HFFc6 (cell line): ENCODE measurements at regions not wholly inside any gene's neighbourhood (a gene's known extent, or its start where the extent isn't known, plus 50 kb on each side); places are given as distances from the start of the nearest gene placed in this dataset.

ENCODE experiments used
- DNase-seq: peaks from one replicate; pipeline ENCODE4 v3.0.0-alpha.2; 2018
- H3K27ac Mint-ChIP-seq: 2 replicates; pipeline ENCODE4 v1.8.0; 2020; ENCODE audit warnings: mild to moderate bottlenecking, mixed read lengths
- H3K27me3 Mint-ChIP-seq: 2 replicates; pipeline ENCODE4 v1.8.0; 2021; ENCODE audit warnings: mild to moderate bottlenecking, moderate library complexity, mixed read lengths; ENCODE audit not compliant: insufficient read depth
- H3K36me3 Mint-ChIP-seq: 2 replicates; pipeline ENCODE4 v1.8.0; 2021; ENCODE audit warnings: low read depth, mixed read lengths
- H3K4me1 Mint-ChIP-seq: 2 replicates; pipeline ENCODE4 v1.8.0; 2020; ENCODE audit warnings: low read depth, mixed read lengths
- H3K4me3 Mint-ChIP-seq: 2 replicates; pipeline ENCODE4 v1.8.0; 2020; ENCODE audit warnings: mild to moderate bottlenecking, moderate library complexity, mixed read lengths
- H3K9me3 Mint-ChIP-seq: 2 replicates; pipeline ENCODE4 v1.8.0; 2020; ENCODE audit warnings: mild to moderate bottlenecking, mixed read lengths
- TF ChIP-seq, protein P1 (sequence below): fragments of 200-600 bp; sonication (generic); IDR thresholded peaks from 2 replicates; pipeline ENCODE4 v1.5.0; 2021; ENCODE audit warnings: antibody characterized with exemption, mild to moderate bottlenecking

DNA sequence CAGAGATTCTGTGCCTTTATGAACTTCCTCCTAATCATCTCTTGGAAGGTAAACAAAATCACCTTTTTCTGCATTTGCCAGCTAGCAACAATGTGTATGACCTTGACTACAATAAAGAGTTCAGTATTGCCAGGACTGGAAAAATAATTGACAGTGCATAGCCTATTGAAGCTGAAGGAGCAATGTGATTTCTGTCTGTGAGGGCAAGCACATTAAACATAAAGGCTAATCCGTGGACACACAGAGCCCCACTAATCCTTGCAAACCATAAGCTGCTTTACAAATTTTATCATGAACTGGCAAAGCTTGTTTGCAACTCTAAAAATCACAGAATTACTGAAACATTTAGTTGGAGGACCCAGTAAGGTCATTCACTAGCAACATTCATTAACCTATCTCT is 563.8 kb downstream of the PYDC2 start:
- TF ChIP-seq, protein P1, sequence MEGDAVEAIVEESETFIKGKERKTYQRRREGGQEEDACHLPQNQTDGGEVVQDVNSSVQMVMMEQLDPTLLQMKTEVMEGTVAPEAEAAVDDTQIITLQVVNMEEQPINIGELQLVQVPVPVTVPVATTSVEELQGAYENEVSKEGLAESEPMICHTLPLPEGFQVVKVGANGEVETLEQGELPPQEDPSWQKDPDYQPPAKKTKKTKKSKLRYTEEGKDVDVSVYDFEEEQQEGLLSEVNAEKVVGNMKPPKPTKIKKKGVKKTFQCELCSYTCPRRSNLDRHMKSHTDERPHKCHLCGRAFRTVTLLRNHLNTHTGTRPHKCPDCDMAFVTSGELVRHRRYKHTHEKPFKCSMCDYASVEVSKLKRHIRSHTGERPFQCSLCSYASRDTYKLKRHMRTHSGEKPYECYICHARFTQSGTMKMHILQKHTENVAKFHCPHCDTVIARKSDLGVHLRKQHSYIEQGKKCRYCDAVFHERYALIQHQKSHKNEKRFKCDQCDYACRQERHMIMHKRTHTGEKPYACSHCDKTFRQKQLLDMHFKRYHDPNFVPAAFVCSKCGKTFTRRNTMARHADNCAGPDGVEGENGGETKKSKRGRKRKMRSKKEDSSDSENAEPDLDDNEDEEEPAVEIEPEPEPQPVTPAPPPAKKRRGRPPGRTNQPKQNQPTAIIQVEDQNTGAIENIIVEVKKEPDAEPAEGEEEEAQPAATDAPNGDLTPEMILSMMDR = no peak
- H3K4me1 Mint-ChIP-seq = no peaks in the 10 kb centered on the region
- H3K27ac Mint-ChIP-seq = no peak overlapping the region
- no peak overlapping the region for H3K4me3 Mint-ChIP-seq
- no peak for DNase-seq
- no peaks in the 10 kb centered on the region for H3K27me3 Mint-ChIP-seq
- no peaks in the 10 kb centered on the region for H3K36me3 Mint-ChIP-seq
- peaks cover 8% of the 10 kb centered on the region for H3K9me3 Mint-ChIP-seq

DNA sequence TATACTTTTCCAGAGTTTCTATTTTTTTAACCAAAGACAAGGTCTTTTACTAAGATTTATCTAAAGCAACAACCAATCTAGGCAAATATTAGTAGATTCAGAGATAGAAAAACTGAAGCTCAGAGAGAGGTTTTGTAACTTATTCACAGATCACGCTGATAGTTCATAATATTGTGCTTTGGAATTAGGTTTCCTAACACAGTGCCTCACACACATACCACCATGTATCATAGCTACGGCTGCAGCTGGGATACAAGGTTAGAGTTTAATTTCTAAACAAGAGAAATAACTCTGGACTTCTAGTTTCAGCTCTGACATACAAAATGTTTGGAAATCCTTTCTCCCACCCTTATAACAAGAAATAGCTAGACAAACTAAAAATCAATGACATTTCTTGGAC is 565.7 kb downstream of the PYDC2 start:
- H3K9me3 Mint-ChIP-seq = peaks cover 8% of the 10 kb centered on the region
- H3K36me3 Mint-ChIP-seq = no peaks in the 10 kb centered on the region
- TF ChIP-seq, protein P1 = no peak

DNA sequence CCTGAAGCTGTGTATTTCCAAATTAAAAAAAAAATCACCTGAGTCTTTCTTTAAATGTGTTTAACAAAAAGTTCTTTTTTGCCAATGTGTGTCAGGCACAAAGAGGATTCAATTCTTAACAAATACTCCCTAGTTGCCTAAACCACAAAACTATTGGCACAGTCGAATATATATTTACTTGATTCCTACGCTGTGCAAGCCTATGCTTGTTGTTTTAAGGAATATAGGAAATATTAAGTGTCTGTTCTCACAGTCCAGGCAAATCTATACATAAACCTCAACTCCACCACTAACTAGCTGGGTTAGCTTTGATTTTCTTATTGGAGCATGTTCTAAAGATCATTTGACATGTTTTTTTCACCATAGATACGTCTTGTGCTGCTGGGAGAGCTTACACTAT is 571.0 kb downstream of the PYDC2 start:
- no peak for DNase-seq
- H3K27me3 Mint-ChIP-seq = no peaks in the 10 kb centered on the region
- peaks cover 4% of the 10 kb centered on the region for H3K9me3 Mint-ChIP-seq
- H3K27ac Mint-ChIP-seq = no peak overlapping the region
- H3K36me3 Mint-ChIP-seq = no peaks in the 10 kb centered on the region
- H3K4me1 Mint-ChIP-seq = no peaks in the 10 kb centered on the region; the same call in 1 of the 2 replicates
- no peak overlapping the region for H3K4me3 Mint-ChIP-seq
- TF ChIP-seq, protein P1 = no peak

More for the DNA sequence above, 565.7 kb downstream of the PYDC2 start:
- DNase-seq = no peak
- H3K4me1 Mint-ChIP-seq = no peaks in the 10 kb centered on the region; the same call in 1 of the 2 replicates
- no peak overlapping the region for H3K4me3 Mint-ChIP-seq
- no peak overlapping the region for H3K27ac Mint-ChIP-seq
- H3K27me3 Mint-ChIP-seq = no peaks in the 10 kb centered on the region

DNA sequence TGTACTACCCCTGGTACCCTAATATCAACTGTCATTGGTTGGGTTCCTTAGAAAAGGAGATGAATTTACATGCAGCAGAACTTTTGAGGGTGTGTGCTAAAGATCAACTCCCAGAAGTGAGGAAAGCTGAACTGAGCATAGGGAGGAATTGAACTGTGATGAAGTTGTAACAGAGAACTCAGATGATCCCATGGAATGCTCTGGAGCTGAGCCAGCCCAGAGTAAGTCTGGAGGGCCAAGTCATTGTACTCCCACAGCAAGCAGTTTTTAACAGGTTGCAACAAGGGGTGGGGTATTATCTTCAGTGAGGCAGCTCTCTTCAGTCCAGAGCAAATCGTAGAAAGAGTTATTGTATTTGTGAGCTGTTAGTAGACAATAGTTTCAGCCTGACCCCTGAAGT is 572.3 kb downstream of the PYDC2 start:
- peaks cover 4% of the 10 kb centered on the region for H3K9me3 Mint-ChIP-seq
- no peak for DNase-seq

DNA sequence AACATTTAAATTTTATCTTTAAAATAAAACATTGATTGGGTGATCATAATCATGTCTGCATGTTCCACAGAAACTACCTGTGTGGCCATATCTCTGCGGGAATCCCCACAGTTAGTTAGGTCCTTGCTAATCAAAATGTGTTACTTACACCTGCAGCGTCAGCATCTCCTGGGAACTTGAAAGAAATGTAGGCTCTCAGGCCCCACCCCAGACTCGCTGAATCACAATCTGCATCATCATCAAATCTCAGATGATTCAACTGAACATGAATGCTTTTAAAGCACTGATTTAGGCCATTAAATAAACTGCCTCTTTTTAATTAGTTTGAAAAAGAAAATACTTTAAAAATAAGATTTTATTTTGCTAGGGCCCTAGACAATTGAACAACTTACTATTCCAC is 577.8 kb downstream of the PYDC2 start:
- H3K4me3 Mint-ChIP-seq = no peak overlapping the region
- peak; percentile 25 for DNase-seq
- H3K9me3 Mint-ChIP-seq = no peaks in the 10 kb centered on the region; the same call in 1 of the 2 replicates
- H3K27me3 Mint-ChIP-seq = no peaks in the 10 kb centered on the region
- TF ChIP-seq, protein P1 = no peak
- H3K4me1 Mint-ChIP-seq = peaks cover 9% of the 10 kb centered on the region; the same call in 1 of the 2 replicates
- H3K27ac Mint-ChIP-seq = no peak overlapping the region
- H3K36me3 Mint-ChIP-seq = no peaks in the 10 kb centered on the region

More for the DNA sequence above, 572.3 kb downstream of the PYDC2 start:
- Mint-ChIP-seq H3K36me3 (no peaks in the 10 kb centered on the region), H3K27me3 (no peaks in the 10 kb centered on the region), H3K4me1 (no peaks in the 10 kb centered on the region; the same call in 1 of the 2 replicates), H3K4me3 (no peak overlapping the region), H3K27ac (no peak overlapping the region)
- TF ChIP-seq, protein P1 = no peak

DNA sequence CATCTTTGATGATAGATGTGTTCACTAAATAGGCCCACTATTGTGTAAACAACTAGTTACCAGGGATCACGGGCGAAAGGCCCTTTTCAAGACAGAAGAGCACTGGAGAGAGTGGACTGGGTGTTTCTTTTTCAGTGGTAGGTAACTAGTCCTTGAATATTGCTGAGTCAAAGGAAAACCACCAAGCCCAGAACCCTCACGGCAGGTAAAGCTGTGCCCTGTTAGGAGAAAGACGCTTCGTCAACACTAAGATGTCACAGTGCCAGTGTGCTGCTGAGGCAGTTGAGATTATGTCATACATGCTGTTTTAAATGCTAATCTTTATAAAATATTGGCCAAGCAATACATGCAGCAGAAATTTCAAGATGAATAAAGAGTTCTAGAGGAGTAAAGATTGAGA is 578.6 kb downstream of the PYDC2 start:
- no peak overlapping the region; the same call in 1 of the 2 replicates for H3K27ac Mint-ChIP-seq

More for the DNA sequence above, 578.6 kb downstream of the PYDC2 start:
- TF ChIP-seq, protein P1 = no peak
- Mint-ChIP-seq H3K9me3 (no peaks in the 10 kb centered on the region; the same call in 1 of the 2 replicates), H3K27me3 (no peaks in the 10 kb centered on the region), H3K4me3 (no peak overlapping the region), H3K36me3 (no peaks in the 10 kb centered on the region), H3K4me1 (peaks cover 9% of the 10 kb centered on the region; the same call in 1 of the 2 replicates)
- no peak for DNase-seq
